IMR-90 (cell line): ENCODE measurements at regions not wholly inside any gene's neighbourhood (a gene's known extent, or its start where the extent isn't known, plus 50 kb on each side); places are given as distances from the start of the nearest gene placed in this dataset.

Experiments used
- ATAC-seq: fragments of 200-7000 bp; cut with Tn5 transposase; 2 replicates; pipeline ENCODE4 v1.9.1; 2020; ENCODE audit warnings: low read depth, mild to moderate bottlenecking, moderate library complexity
- BruUV-seq: library from RNA; stranded (reverse); fragments of 400-500 nt; replicated peaks from 2 replicates; lab custom pipeline; 2021; lab: Mats Ljungman, UMichigan
- CTCF ChIA-PET: fragments of 300-600 bp; formaldehyde crosslinking; extraction: SDS; loops from one replicate; lab custom pipeline; 2021; ENCODE audit warnings: antibody characterized with exemption; lab: Yijun Ruan, JAX
- POLR2A ChIA-PET: fragments of 300-600 bp; sonication (Branson Sonifier 250); formaldehyde crosslinking; loops from one replicate; lab custom pipeline; 2022; ENCODE audit warnings: antibody characterized with exemption; ENCODE audit not compliant: unreplicated experiment; lab: Charles Lee
- DNase-seq: peaks from one replicate; pipeline ENCODE4 v3.0.0; 2013
- H2AFZ ChIP-seq: replicated peaks from 2 replicates; pipeline ENCODE3; 2013; ENCODE audit warnings: low read length, mild to moderate bottlenecking; ENCODE audit not compliant: poor library complexity
- H2AK5ac ChIP-seq: 2 replicates; pipeline ENCODE4 v1.6.1; 2013; ENCODE audit warnings: low read depth, low read length, inconsistent platforms
- H2AK9ac ChIP-seq: replicated peaks from 2 replicates; pipeline ENCODE3; 2013; ENCODE audit warnings: mild to moderate bottlenecking, low read depth, low read length, moderate library complexity; ENCODE audit not compliant: poor library complexity
- H2BK120ac ChIP-seq: 2 replicates; pipeline ENCODE4 v1.6.1; 2013; ENCODE audit warnings: low read depth, low read length, inconsistent platforms
- H2BK15ac ChIP-seq: 3 replicates; pipeline ENCODE4 v1.6.1; 2013; ENCODE audit warnings: low read depth, low read length, inconsistent platforms
- H2BK20ac ChIP-seq: 2 replicates; pipeline ENCODE4 v1.6.1; 2013; ENCODE audit warnings: low read depth, mild to moderate bottlenecking, inconsistent platforms, low read length, moderate library complexity
- H2BK5ac ChIP-seq: 2 replicates; pipeline ENCODE4 v1.6.1; 2013; ENCODE audit warnings: mild to moderate bottlenecking, low read depth, low read length, inconsistent platforms; ENCODE audit not compliant: poor library complexity, severe bottlenecking
- H3K14ac ChIP-seq: replicated peaks from 2 replicates; pipeline ENCODE4 v1.6.1; 2013; ENCODE audit warnings: low read depth, low read length, inconsistent platforms
- H3K18ac ChIP-seq: 2 replicates; pipeline ENCODE4 v1.6.1; 2013; ENCODE audit warnings: low read depth, low read length, control low read depth
- H3K23ac ChIP-seq: 2 replicates; pipeline ENCODE4 v1.6.1; 2013; ENCODE audit warnings: low read depth, low read length, inconsistent platforms
- H3K27ac ChIP-seq: 2 replicates; pipeline ENCODE4 v1.5.1; 2013; ENCODE audit warnings: mild to moderate bottlenecking, control low read depth, low read length; ENCODE audit not compliant: insufficient read depth
- H3K27me3 ChIP-seq: 2 replicates; pipeline ENCODE4 v1.6.1; 2013; ENCODE audit warnings: low read length; ENCODE audit not compliant: control insufficient read depth, insufficient read depth
- H3K36me3 ChIP-seq: 2 replicates; pipeline ENCODE4 v1.6.1; 2013; ENCODE audit warnings: low read length, mixed read lengths; ENCODE audit not compliant: control insufficient read depth, insufficient read depth
- H3K4ac ChIP-seq: 2 replicates; pipeline ENCODE4 v1.6.1; 2013; ENCODE audit warnings: low read depth, low read length, inconsistent platforms
- H3K4me1 ChIP-seq: 2 replicates; pipeline ENCODE4 v1.6.1; 2013; ENCODE audit warnings: low read length, mixed read lengths; ENCODE audit not compliant: control insufficient read depth, insufficient read depth
- H3K4me2 ChIP-seq: 2 replicates; pipeline ENCODE4 v1.6.1; 2013; ENCODE audit warnings: low read depth, mild to moderate bottlenecking, control low read depth, low read length, moderate library complexity
- H3K4me3 ChIP-seq: 2 replicates; pipeline ENCODE4 v1.5.1; 2013; ENCODE audit warnings: low read depth, mild to moderate bottlenecking, control low read depth, low read length, moderate library complexity; ENCODE audit not compliant: insufficient read depth
- H3K56ac ChIP-seq: 2 replicates; pipeline ENCODE4 v1.6.1; 2013; ENCODE audit warnings: low read length, inconsistent platforms; ENCODE audit not compliant: insufficient read depth; ENCODE audit errors: extremely low read depth
- H3K79me1 ChIP-seq, 2 experiments: 2 replicates each; pipeline ENCODE4 v1.6.1; 2013; ENCODE audit warnings: low read length in 2 of 2, inconsistent platforms in 1 of 2, low read depth in 1 of 2
- H3K9ac ChIP-seq: 2 replicates; pipeline ENCODE4 v1.6.1; 2013; ENCODE audit warnings: low read depth, low read length, control low read depth
- H3K9me1 ChIP-seq: 2 replicates; pipeline ENCODE4 v1.6.1; 2013; ENCODE audit warnings: low read length, inconsistent platforms; ENCODE audit not compliant: insufficient read depth
- H3K9me3 ChIP-seq: 2 replicates; pipeline ENCODE4 v1.6.1; 2013; ENCODE audit warnings: low read length; ENCODE audit not compliant: control insufficient read depth, insufficient read depth
- H4K20me1 ChIP-seq: 2 replicates; pipeline ENCODE4 v1.6.1; 2013; ENCODE audit warnings: low read length, inconsistent platforms; ENCODE audit not compliant: insufficient read depth
- H4K5ac ChIP-seq: 2 replicates; pipeline ENCODE4 v1.6.1; 2013; ENCODE audit warnings: mild to moderate bottlenecking, low read depth, low read length, control low read depth
- H4K8ac ChIP-seq, 2 experiments: 2 replicates each; pipeline ENCODE4 v1.6.1; 2013; ENCODE audit warnings: low read depth in 2 of 2, low read length in 2 of 2, control low read depth in 1 of 2, inconsistent platforms in 1 of 2
- H4K91ac ChIP-seq: 2 replicates; pipeline ENCODE4 v1.6.1; 2013; ENCODE audit warnings: low read depth, low read length, inconsistent platforms; ENCODE audit not compliant: insufficient read depth
- BHLHE40 ChIP-seq: fragments of 150-350 bp; IDR thresholded peaks from 2 replicates; pipeline ENCODE4 v1.6.1; 2016; ENCODE audit warnings: mild to moderate bottlenecking, low read depth, low read length
- CEBPB ChIP-seq: IDR thresholded peaks from 2 replicates; pipeline ENCODE4 v1.6.1; 2012; ENCODE audit warnings: low read depth, low read length, improper control_type of control experiment
- CHD1 ChIP-seq: IDR thresholded peaks from 2 replicates; pipeline ENCODE4 v1.6.1; 2012; ENCODE audit warnings: low read depth, low read length, improper control_type of control experiment
- FOS ChIP-seq: fragments of 150-350 bp; IDR thresholded peaks from 2 replicates; pipeline ENCODE4 v1.6.1; 2016; ENCODE audit warnings: low read depth, low read length
- MAFK ChIP-seq: IDR thresholded peaks from 2 replicates; pipeline ENCODE4 v1.6.1; 2012; ENCODE audit warnings: low read depth, low read length, improper control_type of control experiment
- MAZ ChIP-seq: IDR thresholded peaks from 2 replicates; pipeline ENCODE4 v1.6.1; 2012; ENCODE audit warnings: low read depth, mild to moderate bottlenecking, low read length, improper control_type of control experiment, moderate library complexity, borderline replicate concordance
- MXI1 ChIP-seq: IDR thresholded peaks from 2 replicates; pipeline ENCODE4 v1.6.1; 2012; ENCODE audit warnings: low read depth, mild to moderate bottlenecking, low read length, moderate library complexity, borderline replicate concordance
- NFE2L2 ChIP-seq: fragments of 150-350 bp; IDR thresholded peaks from 2 replicates; pipeline ENCODE4 v1.6.1; 2016; ENCODE audit warnings: low read depth, mild to moderate bottlenecking, low read length
- POLR2A ChIP-seq: IDR thresholded peaks from 2 replicates; pipeline ENCODE4 v1.6.1; 2012; ENCODE audit warnings: mild to moderate bottlenecking, low read depth, low read length
- RAD21 ChIP-seq: IDR thresholded peaks from 2 replicates; pipeline ENCODE4 v1.6.1; 2012; ENCODE audit warnings: low read length, improper control_type of control experiment
- RCOR1 ChIP-seq: IDR thresholded peaks from 2 replicates; pipeline ENCODE4 v1.6.1; 2012; ENCODE audit warnings: mild to moderate bottlenecking, low read length, improper control_type of control experiment; ENCODE audit not compliant: insufficient replicate concordance
- RFX5 ChIP-seq: IDR thresholded peaks from 2 replicates; pipeline ENCODE4 v1.8.0; 2012; ENCODE audit warnings: low read depth, mild to moderate bottlenecking, low read length, moderate library complexity
- SMC3 ChIP-seq: fragments of 150-350 bp; IDR thresholded peaks from 2 replicates; pipeline ENCODE4 v1.6.1; 2016; ENCODE audit warnings: low read depth, mild to moderate bottlenecking, antibody characterized with exemption, low read length, moderate library complexity
- WGBS, 2 experiments: methylation state at CpG; one replicate each; pipeline versions ENCODE4 v1.1.5 to v1.1.7; 2013; ENCODE audit warnings: missing lambda C conversion rate in 2 of 2; ENCODE audit not compliant: insufficient read length in 1 of 2; ENCODE audit errors: extremely low coverage in 2 of 2; 5-methylcytosine and 5-hydroxymethylcytosine counted together
- dilution Hi-C: fragments of 300-500 bp; cut with HindIII; formaldehyde crosslinking; loops from one replicate; pipeline ENCODE4 v1.14.3; 2018; ENCODE audit warnings: low sequenced_read_pairs; ENCODE audit not compliant: unreplicated experiment
- in situ Hi-C: fragments of 300-500 bp; cut with MboI; formaldehyde crosslinking; loops from 3 replicates; pipeline ENCODE4 v1.14.3; 2019; ENCODE audit warnings: low sequenced_read_pairs, inconsistent platforms, mixed read lengths
- intact Hi-C: fragments of 100-400 bp; cut with micrococcal nuclease; formaldehyde crosslinking; loops from 2 replicates; pipeline ENCODE4 v1.10.0; 2022
- TF ChIP-seq, protein P1 (sequence below): fragments of 150-350 bp; IDR thresholded peaks from 2 replicates; pipeline ENCODE4 v1.6.1; 2017; ENCODE audit warnings: mild to moderate bottlenecking, antibody characterized with exemption, low read length, low read depth
- TF ChIP-seq, protein P2 (sequence below): fragments of 150-350 bp; IDR thresholded peaks from 2 replicates; pipeline ENCODE4 v1.6.1; 2016; ENCODE audit warnings: low read depth, mild to moderate bottlenecking, low read length, moderate library complexity, borderline replicate concordance
- TF ChIP-seq, protein P3 (sequence below): conservative IDR thresholded peaks from 2 replicates; pipeline ENCODE4 v1.5.1; 2012; ENCODE audit warnings: mild to moderate bottlenecking, low read depth, low read length, improper control_type of control experiment

DNA sequence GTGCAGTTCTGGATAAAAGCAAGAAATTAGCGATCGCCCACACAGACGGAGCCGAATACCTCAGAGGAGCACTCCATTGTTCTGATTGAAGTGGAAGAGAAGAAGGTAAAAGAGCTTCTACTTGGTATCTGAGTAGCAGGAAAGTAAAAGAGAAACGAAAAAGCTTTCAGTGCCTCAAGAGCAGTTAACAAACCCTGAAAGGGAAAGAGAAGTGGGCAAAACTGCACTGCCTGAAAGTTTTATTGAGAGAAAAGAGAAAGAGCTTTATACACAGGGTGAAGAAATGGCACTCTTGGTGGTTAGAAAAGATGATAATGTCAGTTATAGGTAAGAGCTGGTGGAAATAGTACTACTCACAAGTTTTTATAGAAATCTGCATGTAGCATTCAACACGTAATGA lies 192.8 kb downstream of the CDCA7 start:
- Histone ChIP-seq H2BK5ac (no peak overlapping the region), H3K9me3 (no peaks in the 10 kb centered on the region), H3K23ac (no peak overlapping the region), H3K27me3 (peaks cover 12% of the 10 kb centered on the region), H2BK15ac (no peak overlapping the region), H3K27ac (no peak overlapping the region), H3K79me1 (no peaks in the 10 kb centered on the region), H3K4ac (no peak overlapping the region), H3K4me1 (no peaks in the 10 kb centered on the region), H2AK5ac (no peak overlapping the region), H4K5ac (no peak overlapping the region), H3K4me2 (no peak overlapping the region), H2AK9ac (no peak overlapping the region), H3K4me3 (no peak overlapping the region), H3K9me1 (no peaks in the 10 kb centered on the region), H3K18ac (no peak overlapping the region), H3K9ac (no peak overlapping the region), H2BK120ac (no peak overlapping the region), H3K14ac (no peak overlapping the region), H4K20me1 (no peaks in the 10 kb centered on the region), H2AFZ (no peak overlapping the region), H4K8ac (no peak overlapping the region), H3K56ac (no peak overlapping the region), H2BK20ac (no peak overlapping the region), H3K36me3 (no peaks in the 10 kb centered on the region), H4K91ac (no peak overlapping the region)
- POLR2A ChIA-PET = no interaction called here
- in situ Hi-C loops (no loop called here), dilution Hi-C loops (no loop called here), intact Hi-C loops (no loop called here)
- CTCF ChIA-PET = no interaction called here
- TF ChIP-seq CEBPB = no peak
- TF ChIP-seq, protein P1, sequence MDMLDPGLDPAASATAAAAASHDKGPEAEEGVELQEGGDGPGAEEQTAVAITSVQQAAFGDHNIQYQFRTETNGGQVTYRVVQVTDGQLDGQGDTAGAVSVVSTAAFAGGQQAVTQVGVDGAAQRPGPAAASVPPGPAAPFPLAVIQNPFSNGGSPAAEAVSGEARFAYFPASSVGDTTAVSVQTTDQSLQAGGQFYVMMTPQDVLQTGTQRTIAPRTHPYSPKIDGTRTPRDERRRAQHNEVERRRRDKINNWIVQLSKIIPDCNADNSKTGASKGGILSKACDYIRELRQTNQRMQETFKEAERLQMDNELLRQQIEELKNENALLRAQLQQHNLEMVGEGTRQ = no peak
- TF ChIP-seq, protein P2, sequence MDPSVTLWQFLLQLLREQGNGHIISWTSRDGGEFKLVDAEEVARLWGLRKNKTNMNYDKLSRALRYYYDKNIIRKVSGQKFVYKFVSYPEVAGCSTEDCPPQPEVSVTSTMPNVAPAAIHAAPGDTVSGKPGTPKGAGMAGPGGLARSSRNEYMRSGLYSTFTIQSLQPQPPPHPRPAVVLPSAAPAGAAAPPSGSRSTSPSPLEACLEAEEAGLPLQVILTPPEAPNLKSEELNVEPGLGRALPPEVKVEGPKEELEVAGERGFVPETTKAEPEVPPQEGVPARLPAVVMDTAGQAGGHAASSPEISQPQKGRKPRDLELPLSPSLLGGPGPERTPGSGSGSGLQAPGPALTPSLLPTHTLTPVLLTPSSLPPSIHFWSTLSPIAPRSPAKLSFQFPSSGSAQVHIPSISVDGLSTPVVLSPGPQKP = no peak
- no peak for TF ChIP-seq MAFK
- TF ChIP-seq RFX5 = no peak
- no peak for TF ChIP-seq BHLHE40
- TF ChIP-seq NFE2L2 = no peak
- no peak for TF ChIP-seq RCOR1
- TF ChIP-seq, protein P3, sequence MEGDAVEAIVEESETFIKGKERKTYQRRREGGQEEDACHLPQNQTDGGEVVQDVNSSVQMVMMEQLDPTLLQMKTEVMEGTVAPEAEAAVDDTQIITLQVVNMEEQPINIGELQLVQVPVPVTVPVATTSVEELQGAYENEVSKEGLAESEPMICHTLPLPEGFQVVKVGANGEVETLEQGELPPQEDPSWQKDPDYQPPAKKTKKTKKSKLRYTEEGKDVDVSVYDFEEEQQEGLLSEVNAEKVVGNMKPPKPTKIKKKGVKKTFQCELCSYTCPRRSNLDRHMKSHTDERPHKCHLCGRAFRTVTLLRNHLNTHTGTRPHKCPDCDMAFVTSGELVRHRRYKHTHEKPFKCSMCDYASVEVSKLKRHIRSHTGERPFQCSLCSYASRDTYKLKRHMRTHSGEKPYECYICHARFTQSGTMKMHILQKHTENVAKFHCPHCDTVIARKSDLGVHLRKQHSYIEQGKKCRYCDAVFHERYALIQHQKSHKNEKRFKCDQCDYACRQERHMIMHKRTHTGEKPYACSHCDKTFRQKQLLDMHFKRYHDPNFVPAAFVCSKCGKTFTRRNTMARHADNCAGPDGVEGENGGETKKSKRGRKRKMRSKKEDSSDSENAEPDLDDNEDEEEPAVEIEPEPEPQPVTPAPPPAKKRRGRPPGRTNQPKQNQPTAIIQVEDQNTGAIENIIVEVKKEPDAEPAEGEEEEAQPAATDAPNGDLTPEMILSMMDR = no peak
- TF ChIP-seq FOS = no peak
- TF ChIP-seq CHD1 = no peak
- TF ChIP-seq SMC3 = no peak
- TF ChIP-seq POLR2A = no peak
- TF ChIP-seq RAD21 = no peak
- no peak for TF ChIP-seq MXI1
- TF ChIP-seq MAZ = no peak
- BruUV-seq = no TSS peak
- DNase-seq (no peak), ATAC-seq (no peak)
- 81% methylated on average over 5 of the region's 6 CpGs; no CpG with 5 or more reads in 1 of the 2 experiments for WGBS, 2 experiments
